Stimulated activated effector memory CD8-positive, alpha-beta T cell treated with anti-CD3 and anti-CD28 coated beads, Interleukin-12 subunit alpha, Interleukin-12 subunit beta, amount 100 ng/mL, for 72 hours (primary cell): ENCODE measurements at regions not wholly inside any gene's neighbourhood (a gene's known extent, or its start where the extent isn't known, plus 50 kb on each side); places are given as distances from the start of the nearest gene placed in this dataset.
"Not testable (repeated sequence)": the region's sequence is repeated elsewhere in the genome, so short reads cannot be mapped to it uniquely, and the experiment has no call there.

Experiments
- ATAC-seq: fragments of 150-1000 bp; cut with Tn5 transposase; 2 replicates; pipeline ENCODE4 v1.10.0; 2021
- DNase-seq, 2 donors: peaks; one replicate each; pipeline ENCODE4 v3.0.0; 2021 to 2022; ENCODE audit warnings: low spot score in 2 of 2
- H3K27ac Mint-ChIP-seq: one replicate; pipeline ENCODE4 v1.8.0; 2022; ENCODE audit warnings: mild to moderate bottlenecking, mixed read lengths
- H3K36me3 Mint-ChIP-seq: one replicate; pipeline ENCODE4 v1.8.0; 2022; ENCODE audit warnings: mild to moderate bottlenecking, mixed read lengths
- H3K4me1 Mint-ChIP-seq: one replicate; pipeline ENCODE4 v1.8.0; 2022; ENCODE audit warnings: mixed read lengths
- H3K4me3 Mint-ChIP-seq: one replicate; pipeline ENCODE4 v1.8.0; 2022; ENCODE audit warnings: mild to moderate bottlenecking, mixed read lengths
- H3K9me3 Mint-ChIP-seq: one replicate; pipeline ENCODE4 v1.8.0; 2022; ENCODE audit warnings: mixed read lengths

- no peak overlapping the region for H3K27ac Mint-ChIP-seq
- no peaks in the 10 kb centered on the region for H3K36me3 Mint-ChIP-seq
- no peak overlapping the region for H3K4me3 Mint-ChIP-seq
- ATAC-seq (no peak), DNase-seq (no peak)
- H3K4me1 Mint-ChIP-seq, result no peaks in the 10 kb centered on the region
- H3K9me3 Mint-ChIP-seq, result peaks cover 9% of the 10 kb centered on the region
Observed at GRCh38 chr11:82041764-82042163, 691.9 kb downstream of the FAM181B start.

GRCh38 chr11:82038154-82038553 lies 695.5 kb downstream of the FAM181B start:
- H3K4me1 Mint-ChIP-seq, result no peaks in the 10 kb centered on the region
- no peaks in the 10 kb centered on the region for H3K36me3 Mint-ChIP-seq
- ATAC-seq (no peak), DNase-seq (no peak)
- H3K4me3 Mint-ChIP-seq, result no peak overlapping the region
- no peak overlapping the region for H3K27ac Mint-ChIP-seq
- H3K9me3 Mint-ChIP-seq, result no peaks in the 10 kb centered on the region

GRCh38 chr11:82034527-82034926 lies 699.1 kb downstream of the FAM181B start:
- no peaks in the 10 kb centered on the region for H3K4me1 Mint-ChIP-seq

DNA sequence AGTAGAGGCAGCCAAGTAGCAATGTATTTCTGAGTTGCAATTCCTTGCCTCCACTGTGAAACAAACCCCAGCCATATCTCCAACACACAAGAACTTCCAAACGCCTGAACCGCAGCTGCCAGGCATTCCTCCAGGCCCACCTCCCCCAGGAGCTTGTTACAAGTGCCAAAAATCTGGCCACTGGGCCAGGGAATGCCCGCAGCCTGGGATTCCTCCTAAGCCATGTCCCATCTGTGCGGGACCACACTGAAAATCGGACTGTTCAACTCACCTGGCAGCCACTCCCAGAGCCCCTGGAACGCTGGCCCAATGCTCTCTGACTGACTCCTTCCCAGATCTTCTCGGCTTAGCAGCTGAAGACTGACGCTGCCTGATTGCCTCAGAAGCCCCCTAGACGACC lies 706.3 kb downstream of the FAM181B start:
- not testable (repeated sequence) for H3K4me3 Mint-ChIP-seq

More at GRCh38 chr11:82034527-82034926, 699.1 kb downstream of the FAM181B start:
- ATAC-seq, result no peak
- H3K36me3 Mint-ChIP-seq, result no peaks in the 10 kb centered on the region
- no peak overlapping the region for H3K27ac Mint-ChIP-seq
- H3K9me3 Mint-ChIP-seq, result no peaks in the 10 kb centered on the region
- H3K4me3 Mint-ChIP-seq, result no peak overlapping the region
- no peak for DNase-seq

GRCh38 chr11:82024760-82025159 lies 708.9 kb downstream of the FAM181B start:
- H3K9me3 Mint-ChIP-seq, result no peaks in the 10 kb centered on the region
- H3K27ac Mint-ChIP-seq, result no peak overlapping the region
- H3K36me3 Mint-ChIP-seq, result no peaks in the 10 kb centered on the region
- no peak overlapping the region for H3K4me3 Mint-ChIP-seq
- no peak for DNase-seq
- no peak for ATAC-seq
- no peaks in the 10 kb centered on the region for H3K4me1 Mint-ChIP-seq

More for the DNA sequence above, 706.3 kb downstream of the FAM181B start:
- DNase-seq, H3K4me1 Mint-ChIP-seq, H3K27ac Mint-ChIP-seq, H3K9me3 Mint-ChIP-seq, H3K36me3 Mint-ChIP-seq, ATAC-seq: not testable (repeated sequence)

DNA sequence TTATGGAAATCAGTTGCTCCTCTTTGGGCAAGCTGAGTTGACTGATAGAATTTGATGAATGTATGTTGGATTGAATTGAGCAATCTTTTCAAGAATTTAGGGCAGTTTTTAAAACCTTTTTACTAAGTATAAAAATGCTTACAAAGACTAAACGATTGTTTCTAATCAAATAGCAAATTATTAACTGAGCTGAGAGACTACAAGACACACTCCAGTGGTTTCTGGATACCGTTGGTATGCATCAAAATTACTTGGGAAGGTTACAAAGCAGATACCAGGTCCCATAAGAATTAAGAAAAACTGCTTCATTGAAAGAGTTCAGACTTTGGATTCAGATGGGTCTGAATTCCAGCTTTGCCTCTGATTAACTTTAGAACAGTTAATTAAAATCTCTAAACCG lies 721.4 kb downstream of the FAM181B start:
- H3K4me1 Mint-ChIP-seq, result no peaks in the 10 kb centered on the region
- H3K36me3 Mint-ChIP-seq, result no peaks in the 10 kb centered on the region
- H3K9me3 Mint-ChIP-seq, result no peaks in the 10 kb centered on the region
- DNase-seq (no peak), ATAC-seq (no peak)
- H3K27ac Mint-ChIP-seq, result no peak overlapping the region
- H3K4me3 Mint-ChIP-seq, result no peak overlapping the region

- DNase-seq (no peak), ATAC-seq (no peak)
- no peaks in the 10 kb centered on the region for H3K36me3 Mint-ChIP-seq
- no peak overlapping the region for H3K27ac Mint-ChIP-seq
- H3K4me3 Mint-ChIP-seq, result no peak overlapping the region
- peaks cover 7% of the 10 kb centered on the region for H3K4me1 Mint-ChIP-seq
- H3K9me3 Mint-ChIP-seq, result no peaks in the 10 kb centered on the region
Observed at GRCh38 chr11:82009133-82009532, 724.5 kb downstream of the FAM181B start.

GRCh38 chr11:82007521-82007920 lies 726.1 kb downstream of the FAM181B start:
- H3K27ac Mint-ChIP-seq, result no peak overlapping the region
- DNase-seq (no peak), ATAC-seq (no peak)
- H3K9me3 Mint-ChIP-seq, result no peaks in the 10 kb centered on the region
- no peaks in the 10 kb centered on the region for H3K36me3 Mint-ChIP-seq
- H3K4me3 Mint-ChIP-seq, result no peak overlapping the region
- H3K4me1 Mint-ChIP-seq, result peaks cover 7% of the 10 kb centered on the region

GRCh38 chr11:82004537-82005213 lies 729.0 kb downstream of the FAM181B start:
- ATAC-seq, result peak; percentile 83
- no peak overlapping the region for H3K4me3 Mint-ChIP-seq
- peaks cover 7% of the 10 kb centered on the region for H3K4me1 Mint-ChIP-seq
- no peaks in the 10 kb centered on the region for H3K36me3 Mint-ChIP-seq
- H3K27ac Mint-ChIP-seq, result no peak overlapping the region
- H3K9me3 Mint-ChIP-seq, result no peaks in the 10 kb centered on the region
- peak in 1 of 2 donors; percentile 41 for DNase-seq

DNA sequence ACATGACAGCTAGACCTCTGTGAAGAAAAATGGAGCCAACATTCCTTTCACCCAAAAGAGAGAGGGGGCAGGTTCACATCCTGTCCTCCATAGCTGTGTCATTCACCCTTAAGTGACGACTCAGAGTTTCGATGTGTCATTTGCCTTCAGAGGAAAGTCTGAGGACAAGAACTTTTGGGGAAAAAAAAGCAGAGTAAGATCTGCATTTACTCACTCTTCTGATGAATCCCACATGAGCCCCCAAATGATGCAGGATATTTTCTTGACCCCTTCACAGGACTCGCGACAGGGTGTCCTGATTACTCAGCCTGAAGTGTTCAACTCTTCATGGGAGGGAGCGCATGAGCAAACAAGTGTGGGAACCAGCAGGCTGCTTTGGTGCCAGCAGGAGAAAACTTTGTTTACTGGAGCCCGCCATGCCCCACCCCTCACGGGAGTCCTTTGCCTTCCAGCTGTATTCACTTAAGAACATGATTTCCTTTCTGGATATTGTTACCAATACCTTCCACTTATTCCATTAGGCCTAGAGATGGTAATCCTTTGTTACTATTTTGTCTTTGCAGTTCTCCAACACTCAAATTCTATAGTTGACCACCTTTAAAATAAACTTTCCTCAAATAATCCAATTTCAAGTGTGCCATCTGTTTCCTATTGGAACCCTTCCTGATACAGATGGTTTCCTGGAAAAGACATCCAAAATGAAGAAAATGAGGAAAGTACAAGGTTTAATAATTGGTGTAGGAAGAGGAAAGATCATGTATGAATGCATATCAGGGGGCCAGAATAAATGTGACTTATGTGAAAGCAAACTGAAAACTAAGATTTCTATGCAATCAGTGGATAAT lies 729.8 kb downstream of the FAM181B start:
- peak; percentile 58 for ATAC-seq
- no peak overlapping the region for H3K27ac Mint-ChIP-seq
- peaks cover 7% of the 10 kb centered on the region for H3K4me1 Mint-ChIP-seq
- no peak overlapping the region for H3K4me3 Mint-ChIP-seq
- no peaks in the 10 kb centered on the region for H3K36me3 Mint-ChIP-seq
- H3K9me3 Mint-ChIP-seq, result no peaks in the 10 kb centered on the region
- DNase-seq, result no peak

DNA sequence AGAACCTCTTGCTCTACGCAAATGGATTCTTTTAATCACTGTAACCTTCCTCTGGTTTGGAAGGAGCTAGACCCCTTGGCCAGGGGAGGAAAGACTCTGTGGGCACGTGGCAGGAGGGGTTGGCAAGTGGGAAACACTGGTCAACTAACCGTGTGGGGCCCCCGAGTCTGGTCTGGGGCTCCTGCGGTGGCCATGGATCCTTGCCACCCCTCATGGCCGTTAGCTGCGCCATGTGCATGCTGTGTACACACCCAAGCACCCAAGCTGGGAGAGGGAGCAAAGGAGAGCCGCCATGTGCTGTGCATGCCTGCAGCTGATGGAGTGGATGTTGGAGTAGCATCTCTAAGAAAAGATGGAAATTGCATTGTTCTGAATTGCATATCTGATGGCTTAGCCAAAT lies 730.6 kb downstream of the FAM181B start:
- DNase-seq, result no peak
- Mint-ChIP-seq H3K27ac (no peak overlapping the region), H3K9me3 (no peaks in the 10 kb centered on the region), H3K4me3 (no peak overlapping the region), H3K36me3 (no peaks in the 10 kb centered on the region), H3K4me1 (peaks cover 7% of the 10 kb centered on the region)
- ATAC-seq, result no peak

GRCh38 chr11:81995889-81996288 lies 737.8 kb downstream of the FAM181B start:
- Mint-ChIP-seq H3K27ac (no peak overlapping the region), H3K36me3 (no peaks in the 10 kb centered on the region), H3K4me1 (no peaks in the 10 kb centered on the region), H3K9me3 (no peaks in the 10 kb centered on the region), H3K4me3 (no peak overlapping the region)
- ATAC-seq (no peak), DNase-seq (no peak)

DNA sequence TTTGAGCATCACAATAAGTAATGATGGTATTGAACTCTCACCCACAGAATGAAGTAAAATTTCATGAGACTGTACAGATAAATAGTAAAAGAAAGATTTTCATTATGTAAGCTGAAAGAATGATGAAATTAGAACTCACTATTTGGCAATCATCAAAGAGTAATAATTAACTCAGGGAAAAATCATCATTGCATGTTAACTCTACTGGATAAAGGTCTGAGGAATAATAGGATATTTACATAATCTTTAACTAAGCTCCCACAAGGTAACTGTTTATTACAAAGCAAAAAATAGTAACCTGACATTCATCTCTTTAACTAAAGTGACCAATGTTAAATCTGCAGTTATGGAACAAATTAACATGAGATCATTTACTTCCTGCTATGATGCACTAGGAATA lies 739.9 kb downstream of the FAM181B start:
- H3K27ac Mint-ChIP-seq, result no peak overlapping the region
- H3K9me3 Mint-ChIP-seq, result no peaks in the 10 kb centered on the region
- DNase-seq, result no peak
- no peaks in the 10 kb centered on the region for H3K36me3 Mint-ChIP-seq
- ATAC-seq, result no peak
- no peak overlapping the region for H3K4me3 Mint-ChIP-seq
- no peaks in the 10 kb centered on the region for H3K4me1 Mint-ChIP-seq

- no peak for ATAC-seq
- H3K4me3 Mint-ChIP-seq, result no peak overlapping the region
- no peaks in the 10 kb centered on the region for H3K9me3 Mint-ChIP-seq
- H3K36me3 Mint-ChIP-seq, result no peaks in the 10 kb centered on the region
- no peaks in the 10 kb centered on the region for H3K4me1 Mint-ChIP-seq
- no peak overlapping the region for H3K27ac Mint-ChIP-seq
- DNase-seq, result no peak
Observed at GRCh38 chr11:81990659-81991443, 742.8 kb downstream of the FAM181B start.

GRCh38 chr11:81989093-81989492 lies 744.6 kb downstream of the FAM181B start:
- Mint-ChIP-seq H3K36me3 (no peaks in the 10 kb centered on the region), H3K27ac (no peak overlapping the region), H3K9me3 (peaks cover 7% of the 10 kb centered on the region), H3K4me3 (no peak overlapping the region), H3K4me1 (no peaks in the 10 kb centered on the region)
- ATAC-seq (no peak), DNase-seq (no peak)
